Activated CD4-positive, alpha-beta T cell treated with anti-CD3 and anti-CD28 coated beads for 24 hours (primary cell): ENCODE measurements at regions not wholly inside any gene's neighbourhood (a gene's known extent, or its start where the extent isn't known, plus 50 kb on each side); places are given as distances from the start of the nearest gene placed in this dataset.
"Not testable (repeated sequence)": the region's sequence is repeated elsewhere in the genome, so short reads cannot be mapped to it uniquely, and the experiment has no call there.

ENCODE experiments used
- DNase-seq, 2 donors: peaks; one replicate each; pipeline ENCODE4 v3.0.0-alpha.2; 2020; ENCODE audit warnings: low read depth in 2 of 2

GRCh38 chr22:44576311-44577260, 78.6 kb upstream of the RTL6 start:
- no peak for DNase-seq

- no peak for DNase-seq
These were observed 77.6 kb upstream of the RTL6 start for GRCh38 chr22:44575381-44576268.

- no peak for DNase-seq
These were observed 76.8 kb upstream of the RTL6 start for GRCh38 chr22:44574640-44575380.

- DNase-seq, result no peak
These were observed 76.1 kb upstream of the RTL6 start for GRCh38 chr22:44574057-44574639.

- no peak for DNase-seq
These were observed 75.4 kb upstream of the RTL6 start for GRCh38 chr22:44573451-44573850.

- no peak for DNase-seq
These were observed 74.6 kb upstream of the RTL6 start for GRCh38 chr22:44572414-44573207.

- DNase-seq, result no peak
These were observed 73.8 kb upstream of the RTL6 start for GRCh38 chr22:44571566-44572413.

- DNase-seq, result no peak
These were observed 72.7 kb upstream of the RTL6 start for GRCh38 chr22:44570476-44571445.

- DNase-seq, result no peak
These were observed 71.5 kb upstream of the RTL6 start for GRCh38 chr22:44569561-44569991.

- peak; percentile 15 to 23 for DNase-seq
These were observed 69.9 kb upstream of the RTL6 start for GRCh38 chr22:44567846-44568493.

- DNase-seq, result not testable (repeated sequence)
These were observed 69.4 kb upstream of the RTL6 start for GRCh38 chr22:44567378-44567841.

- DNase-seq, result no peak
These were observed 68.9 kb upstream of the RTL6 start for GRCh38 chr22:44566911-44567310.

GRCh38 chr22:44562651-44563050, 64.6 kb upstream of the RTL6 start:
- DNase-seq, result not testable (repeated sequence)

- no peak for DNase-seq
These were observed 63.3 kb upstream of the RTL6 start for GRCh38 chr22:44561139-44561840.

GRCh38 chr22:44558671-44559070, 60.6 kb upstream of the RTL6 start:
- DNase-seq, result not testable (repeated sequence)

- DNase-seq, result not testable (repeated sequence)
These were observed 59.8 kb upstream of the RTL6 start for GRCh38 chr22:44557872-44558271.
